HG03575 (cell line): ENCODE measurements at regions not wholly inside any gene's neighbourhood (a gene's known extent, or its start where the extent isn't known, plus 50 kb on each side); places are given as distances from the start of the nearest gene placed in this dataset.

Source experiments
- ATAC-seq: cut with Tn5 transposase; IDR thresholded peaks from one replicate; pipeline ENCODE4 v1.9.1; 2021; ENCODE audit not compliant: unreplicated experiment, insufficient number of reproducible peaks, low FRiP score; ENCODE audit errors: extremely low read depth

DNA sequence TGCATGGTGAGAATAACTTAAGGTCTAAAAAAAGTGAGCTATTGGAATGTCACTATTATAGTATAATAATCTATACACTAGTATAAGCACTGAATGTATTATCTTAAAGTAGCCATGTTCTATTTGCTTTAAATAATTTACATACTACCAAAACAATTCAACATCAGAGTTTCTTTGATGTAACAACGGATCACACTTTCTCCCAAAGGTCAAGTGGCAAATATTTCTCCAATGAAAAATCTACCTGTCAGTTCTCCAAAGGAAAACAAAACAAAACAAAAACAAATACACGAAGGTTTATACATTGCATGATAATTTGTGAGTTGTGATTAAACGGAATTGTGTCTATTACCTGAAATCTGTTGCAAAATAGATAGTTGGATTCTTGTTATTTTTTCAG is 581.4 kb downstream of the USP25 start:
- ATAC-seq = no peak

DNA sequence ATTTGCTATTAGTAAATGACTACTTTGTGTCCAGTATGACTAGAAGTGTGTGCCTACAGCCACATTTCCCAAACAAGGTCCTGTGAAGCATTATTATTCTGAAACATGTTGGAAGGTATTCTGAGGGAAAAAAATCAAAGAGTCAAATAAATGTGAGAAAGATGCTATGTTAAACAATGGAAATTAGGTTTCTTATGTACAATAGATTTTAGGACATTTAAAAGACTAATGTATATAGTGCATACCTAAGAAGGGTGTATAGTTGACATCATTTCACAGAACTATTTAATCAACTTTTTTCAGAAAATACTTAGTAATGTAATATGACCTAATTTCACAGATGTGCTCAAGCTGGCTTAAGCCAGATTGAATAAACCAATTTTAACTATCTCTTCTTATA is 582.5 kb downstream of the USP25 start:
- no peak for ATAC-seq

DNA sequence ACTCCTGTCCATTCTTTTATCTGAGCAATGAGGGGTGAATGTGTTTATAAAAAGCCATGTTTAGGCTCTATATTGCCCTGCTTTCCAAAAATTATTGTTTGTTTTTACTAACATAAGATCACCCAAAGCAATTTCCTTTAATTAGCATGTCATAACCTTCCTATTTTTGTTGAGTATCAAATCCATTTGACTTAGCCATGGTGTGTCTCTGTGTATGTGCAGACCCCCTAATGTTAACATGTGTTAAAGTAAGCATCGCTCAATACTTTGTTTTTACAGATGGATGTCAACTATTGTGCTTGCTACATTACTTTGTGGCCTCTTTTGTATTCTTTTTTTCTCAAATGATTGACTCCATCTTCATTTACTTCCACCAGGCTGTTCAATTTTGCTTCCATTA is 585.4 kb downstream of the USP25 start:
- no peak for ATAC-seq

DNA sequence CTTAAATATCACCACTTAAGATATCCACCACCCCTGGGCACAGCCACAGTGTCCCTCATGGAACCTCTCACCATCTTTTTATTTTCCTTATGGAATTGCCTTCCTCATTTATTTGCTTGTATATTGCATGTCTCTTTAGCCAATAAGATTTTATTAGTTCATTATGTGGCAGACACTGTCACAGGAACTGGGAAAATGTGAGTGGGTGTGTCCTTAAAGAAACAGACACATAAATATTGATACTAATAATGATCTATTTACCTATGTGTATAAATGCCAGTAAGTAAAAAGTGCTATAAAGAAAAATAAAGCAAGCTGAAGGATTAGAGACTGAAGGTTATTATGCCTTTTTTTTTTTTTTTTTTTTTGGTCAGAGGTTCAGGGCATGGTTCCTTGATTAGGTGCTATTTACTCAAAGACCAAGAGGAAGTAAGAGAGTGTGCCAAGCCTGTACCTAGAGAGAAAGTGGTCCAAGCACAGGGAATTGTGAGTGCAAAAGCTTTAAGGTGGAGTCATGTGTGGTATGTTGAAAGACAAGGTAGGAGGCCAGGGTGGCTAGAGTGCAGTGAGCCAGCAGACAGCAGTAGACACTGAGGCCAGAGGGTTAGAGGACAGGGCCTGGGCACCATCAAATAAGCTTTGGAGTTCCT is 589.0 kb downstream of the USP25 start:
- no peak for ATAC-seq

DNA sequence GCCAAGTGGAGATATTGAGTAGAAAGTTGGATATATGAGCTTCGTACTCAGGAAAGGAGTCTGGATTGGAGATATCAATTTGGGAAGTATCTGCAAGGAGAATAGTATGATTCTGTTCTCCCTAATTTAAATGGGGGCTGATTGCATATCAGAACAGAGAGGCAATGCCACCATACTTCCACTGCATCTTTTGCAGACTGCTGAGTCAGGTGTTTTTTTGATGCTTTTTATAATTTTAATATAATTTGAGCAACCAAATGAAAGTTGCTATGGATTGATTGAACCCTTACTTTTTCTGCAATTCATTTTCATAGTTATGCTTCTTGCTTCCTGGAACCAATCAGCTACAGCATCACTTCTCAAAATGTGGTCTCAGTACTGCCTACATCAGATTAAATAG is 590.3 kb downstream of the USP25 start:
- no peak for ATAC-seq

DNA sequence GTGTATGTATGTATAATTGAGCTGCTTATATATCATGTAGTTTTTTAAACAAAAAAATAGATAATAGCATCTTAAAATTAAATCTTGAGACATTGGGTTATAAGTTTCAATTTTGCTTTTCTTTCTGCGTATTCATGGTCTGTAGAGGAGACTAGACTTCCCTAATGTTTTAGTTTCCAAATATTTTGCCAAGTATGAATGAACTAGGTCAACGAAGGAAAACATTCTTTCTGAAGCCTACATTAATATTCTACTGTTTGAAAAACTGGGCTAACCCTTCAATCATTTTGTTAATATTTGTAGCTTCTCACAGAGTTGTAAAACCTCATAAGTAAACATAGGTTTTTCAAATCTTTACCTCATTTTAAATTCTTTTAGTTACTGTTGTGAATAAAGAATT is 592.7 kb downstream of the USP25 start:
- no peak for ATAC-seq

DNA sequence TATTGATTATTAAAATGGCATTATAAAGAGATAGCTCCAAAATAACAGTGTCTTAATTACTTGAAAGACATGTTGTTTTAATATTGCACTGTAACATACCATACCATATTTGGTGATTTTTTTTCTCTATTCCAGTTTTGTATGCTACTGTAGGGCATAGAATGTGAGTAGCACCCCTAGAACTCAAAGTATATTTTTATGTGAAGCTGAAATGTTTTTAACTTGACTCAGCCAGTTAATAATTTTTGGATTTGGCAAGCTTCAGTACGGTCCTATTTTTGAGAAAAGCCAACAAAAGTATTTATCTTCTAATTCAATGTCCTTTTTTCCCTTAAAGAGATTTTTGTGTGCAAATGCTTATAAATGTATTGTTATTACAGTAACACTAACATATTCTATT is 593.8 kb downstream of the USP25 start:
- no peak for ATAC-seq

DNA sequence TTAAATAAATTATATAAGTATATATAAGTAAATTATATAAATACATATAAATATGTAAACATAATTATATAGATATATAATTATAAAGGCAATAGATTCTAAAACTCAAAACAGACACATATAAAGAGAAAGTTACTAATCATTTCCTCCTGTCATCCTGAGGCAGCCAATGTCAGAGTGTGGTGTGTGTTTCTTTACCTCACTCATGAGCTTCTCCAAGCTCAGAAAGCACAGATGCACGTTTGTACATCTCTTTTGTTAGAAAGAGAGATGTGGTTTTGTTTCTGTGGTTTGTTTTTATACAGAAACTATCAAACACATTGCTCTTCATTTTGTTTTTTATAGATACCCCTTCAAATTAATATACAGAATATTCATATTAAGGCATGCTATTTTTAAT is 594.8 kb downstream of the USP25 start:
- no peak for ATAC-seq

DNA sequence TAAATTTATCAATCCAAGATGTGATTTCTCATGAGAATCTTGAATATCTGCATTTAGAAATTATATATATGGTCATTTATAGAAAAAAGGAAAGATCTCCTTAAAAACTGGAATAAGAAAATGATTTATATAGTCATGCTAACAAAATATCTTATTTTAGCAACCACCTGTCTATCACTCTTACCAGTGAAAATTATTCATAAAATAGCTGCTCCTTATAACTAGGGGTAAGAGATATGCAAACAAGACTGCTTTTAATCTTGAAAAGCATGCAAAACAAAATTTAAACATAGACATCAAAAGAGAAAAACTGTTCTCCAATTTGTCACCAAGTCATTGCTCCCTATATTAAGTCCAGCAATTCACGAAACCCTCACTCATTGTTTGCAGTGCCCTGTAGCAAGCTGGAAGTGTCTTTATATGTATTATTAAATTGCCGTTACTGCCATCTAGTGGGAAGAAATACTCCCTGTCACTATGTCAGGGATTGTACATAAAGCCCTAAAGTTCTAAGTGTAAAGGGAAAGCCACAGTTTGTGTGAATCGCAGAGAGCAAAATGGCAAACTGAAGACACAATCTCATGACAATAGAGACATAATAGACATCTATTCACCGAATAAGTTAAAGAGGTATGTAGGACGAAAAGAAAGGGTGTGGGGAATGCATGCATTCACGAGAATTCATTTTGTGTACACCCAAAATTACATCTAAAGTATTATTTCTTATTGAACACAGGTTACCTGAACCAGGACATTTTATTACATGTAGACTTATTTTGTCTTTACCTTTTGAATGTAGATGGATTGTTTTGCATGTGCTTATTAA is 600.5 kb downstream of the USP25 start:
- no peak for ATAC-seq

DNA sequence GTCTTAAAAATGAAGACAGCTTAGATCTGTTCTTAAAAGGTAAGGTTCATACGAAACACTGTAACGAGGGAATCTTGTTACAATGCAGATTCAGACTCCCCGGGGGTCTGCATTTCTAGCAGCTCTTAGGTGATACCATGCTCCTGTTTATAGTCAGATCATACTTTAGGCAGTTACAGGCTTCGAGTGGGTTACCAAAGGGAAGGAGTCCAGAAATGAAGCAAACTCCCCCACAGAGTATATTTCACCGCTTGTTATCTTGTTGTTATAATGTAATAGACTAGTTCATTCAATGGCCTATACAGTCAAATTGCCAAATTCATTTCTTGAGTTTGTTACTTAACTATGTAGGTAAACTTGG is 601.1 kb downstream of the USP25 start:
- no peak for ATAC-seq

DNA sequence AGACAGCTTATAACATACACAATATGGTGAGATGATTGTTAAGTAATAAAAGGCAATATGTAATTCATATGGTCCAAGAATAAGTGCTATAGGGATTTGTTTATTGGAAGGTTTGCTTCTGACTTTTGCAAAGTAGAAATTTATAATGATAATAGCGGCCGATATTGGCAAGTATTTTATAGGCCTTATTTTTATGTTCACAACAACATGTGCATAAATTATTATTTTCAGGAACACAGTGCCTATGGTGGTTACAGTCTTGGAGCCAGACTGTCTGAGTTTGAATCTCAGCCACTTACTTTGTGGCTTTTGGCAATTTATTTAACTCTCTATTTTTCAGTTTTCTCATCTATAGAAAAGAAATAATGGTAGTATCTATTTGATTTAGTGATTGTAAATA is 607.5 kb downstream of the USP25 start:
- ATAC-seq = no peak

DNA sequence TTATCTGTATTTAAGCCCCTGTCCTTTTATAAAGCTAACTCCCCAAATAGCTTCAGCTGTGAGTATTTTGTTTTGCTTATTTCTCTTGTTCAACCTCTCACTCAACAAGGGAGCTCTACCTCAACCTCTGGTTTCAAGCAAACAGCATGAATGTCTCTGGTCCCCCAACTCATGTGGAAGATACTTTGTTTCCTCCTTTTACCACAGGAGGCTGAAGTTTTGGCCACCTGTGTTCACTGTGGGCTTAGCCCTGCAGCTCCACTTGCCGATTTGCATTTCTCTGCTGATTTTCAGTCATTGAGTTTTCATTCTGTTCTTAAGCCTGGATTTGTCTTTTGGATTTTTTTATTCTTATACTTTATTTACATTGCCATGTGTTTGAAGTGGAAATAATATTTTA is 613.1 kb downstream of the USP25 start:
- ATAC-seq = no peak

DNA sequence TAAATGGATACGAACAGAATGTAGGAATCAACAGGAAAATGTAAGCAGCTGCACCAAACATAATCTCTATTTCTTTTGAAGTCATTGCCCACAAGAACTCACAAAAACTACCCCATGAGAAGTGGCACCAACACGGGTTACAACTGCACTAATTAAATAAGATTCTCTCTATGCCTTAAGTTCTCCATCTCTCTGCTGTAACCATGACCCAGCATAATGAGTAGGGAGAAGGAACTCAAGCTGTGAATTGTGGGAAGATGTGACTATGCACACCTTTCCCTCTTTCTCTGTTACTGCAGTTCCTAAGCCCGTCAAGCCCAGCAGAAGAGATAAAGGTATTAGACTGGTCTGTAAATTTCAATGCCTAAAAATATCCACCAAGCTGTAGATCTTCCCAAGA is 614.0 kb downstream of the USP25 start:
- no peak for ATAC-seq

DNA sequence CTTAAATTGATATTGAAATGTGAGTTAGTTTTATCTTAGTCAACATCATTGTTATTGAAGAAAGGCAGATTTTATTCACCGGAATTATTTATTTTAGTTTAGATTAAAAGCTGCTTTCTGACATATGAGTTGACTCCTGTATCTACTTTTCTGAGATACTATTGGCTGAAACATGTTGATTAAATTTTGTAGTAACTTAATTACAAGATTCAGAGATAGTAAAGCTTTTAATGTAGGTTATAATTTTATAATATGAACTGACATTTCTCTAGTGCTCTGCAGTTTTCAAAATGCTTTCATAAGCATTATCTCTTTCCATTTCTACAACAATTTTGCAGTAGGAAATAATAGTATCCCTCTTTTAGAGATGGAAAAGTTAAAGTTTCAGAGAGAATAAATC is 616.0 kb downstream of the USP25 start:
- no peak for ATAC-seq

DNA sequence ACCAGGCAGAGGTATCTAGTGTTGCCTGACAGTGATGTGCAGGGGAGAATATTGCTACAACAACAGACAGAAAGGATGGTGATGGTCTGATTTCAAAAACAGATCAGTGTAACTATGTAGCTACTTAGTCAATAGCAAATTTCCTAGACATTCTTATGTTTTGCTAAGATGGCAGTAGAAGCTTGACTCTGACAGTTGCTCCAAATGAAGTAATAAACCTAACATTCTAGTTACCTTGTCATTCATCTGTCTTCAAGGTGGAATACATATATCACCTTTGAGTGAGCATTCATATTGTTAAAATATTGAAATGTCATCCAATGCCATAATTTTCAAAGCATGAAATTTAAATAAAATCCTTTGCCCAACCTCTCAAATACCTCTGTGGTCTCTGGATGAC is 617.4 kb downstream of the USP25 start:
- ATAC-seq = no peak

DNA sequence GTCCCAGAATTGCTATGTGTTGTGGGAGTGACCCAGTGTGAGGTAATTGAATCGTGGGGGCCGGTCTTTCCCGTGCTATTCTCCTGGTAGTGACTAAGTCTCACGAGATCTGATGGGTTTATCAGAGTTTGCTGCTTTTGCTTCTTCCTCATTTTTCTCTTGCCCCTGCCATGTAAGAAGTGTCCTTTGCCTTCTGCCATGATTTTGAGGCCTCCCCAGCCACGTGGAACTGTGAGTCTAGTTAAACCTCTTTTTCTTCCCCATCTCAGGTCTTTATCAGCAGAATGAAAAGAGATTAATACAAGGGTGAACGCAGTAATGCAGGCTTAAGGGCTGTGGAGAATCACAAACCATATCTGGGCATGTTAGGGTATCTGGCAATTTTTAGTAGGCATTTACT is 624.0 kb downstream of the USP25 start:
- ATAC-seq = no peak

DNA sequence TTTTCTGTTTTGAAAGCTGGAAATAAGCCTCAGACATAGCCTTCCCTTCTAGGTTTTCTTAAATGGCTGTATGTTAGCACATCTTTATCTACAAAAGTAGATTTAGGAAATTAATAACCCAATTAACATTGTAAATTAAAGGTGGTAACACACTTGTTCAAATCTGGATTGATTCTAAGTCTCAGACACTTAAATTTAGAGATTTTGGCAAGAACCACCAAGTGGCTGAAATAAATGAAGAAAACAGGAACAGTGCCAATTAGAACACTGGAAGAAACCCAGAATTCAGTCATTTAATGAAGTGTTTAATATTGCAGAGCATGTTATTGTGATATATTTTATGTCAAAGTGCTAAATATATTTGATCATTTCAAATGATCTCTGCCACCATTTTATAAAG is 628.2 kb downstream of the USP25 start:
- ATAC-seq = no peak

DNA sequence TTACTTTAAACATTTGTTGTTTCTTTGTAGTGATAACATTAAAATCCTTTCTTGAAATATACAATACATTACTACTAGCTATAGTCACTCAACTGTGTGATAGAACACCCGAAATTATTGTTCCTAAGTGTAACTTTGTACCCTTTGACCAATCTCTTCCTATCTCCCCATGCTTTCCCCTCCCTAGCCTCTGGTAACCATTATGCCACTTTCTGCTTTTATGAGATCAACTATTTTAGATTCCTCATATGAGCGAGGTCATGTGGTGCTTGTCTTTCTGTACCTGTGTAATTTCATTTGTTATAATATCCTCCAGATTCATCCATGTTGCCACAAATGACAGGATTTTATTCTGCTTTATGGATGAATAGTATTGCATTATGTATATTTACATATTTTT is 629.0 kb downstream of the USP25 start:
- ATAC-seq = no peak

DNA sequence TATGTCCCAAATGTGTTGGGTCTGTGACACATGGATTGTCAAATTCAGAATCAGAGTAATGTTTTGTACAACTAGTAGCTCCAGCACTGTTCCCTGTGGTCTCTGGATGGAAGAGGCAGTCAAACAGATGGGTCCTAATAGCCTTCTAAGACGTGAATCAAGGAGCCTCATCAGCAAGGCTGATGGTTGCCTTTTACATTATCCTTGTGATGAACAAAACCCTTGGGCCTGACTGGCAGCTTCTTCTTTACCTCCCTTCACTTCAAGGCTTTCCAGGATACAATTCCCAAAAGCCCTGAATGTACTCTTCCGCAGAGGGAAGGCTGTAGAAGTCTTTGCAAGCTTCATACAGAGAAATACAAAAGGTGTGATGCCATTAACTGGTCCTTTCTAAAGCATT is 633.3 kb downstream of the USP25 start:
- ATAC-seq = no peak

DNA sequence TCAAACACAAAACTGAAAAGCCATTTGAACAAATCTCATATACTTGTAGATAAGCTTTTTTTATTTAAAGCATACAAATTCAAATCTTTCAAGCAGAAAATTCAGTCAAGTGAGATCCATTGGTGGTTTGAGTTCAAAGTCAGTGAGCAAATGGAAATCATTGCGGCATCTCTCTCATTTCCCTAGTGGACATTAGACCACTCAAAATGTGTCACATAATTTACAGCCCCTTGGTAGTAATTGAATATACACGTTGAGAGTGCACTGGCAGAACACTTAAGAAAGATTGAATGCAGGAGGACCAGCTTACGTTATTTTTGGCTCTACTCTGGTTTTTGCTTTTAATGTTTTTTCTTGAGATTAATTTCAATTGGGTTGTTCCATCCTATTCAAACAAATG is 633.7 kb downstream of the USP25 start:
- ATAC-seq = no peak

DNA sequence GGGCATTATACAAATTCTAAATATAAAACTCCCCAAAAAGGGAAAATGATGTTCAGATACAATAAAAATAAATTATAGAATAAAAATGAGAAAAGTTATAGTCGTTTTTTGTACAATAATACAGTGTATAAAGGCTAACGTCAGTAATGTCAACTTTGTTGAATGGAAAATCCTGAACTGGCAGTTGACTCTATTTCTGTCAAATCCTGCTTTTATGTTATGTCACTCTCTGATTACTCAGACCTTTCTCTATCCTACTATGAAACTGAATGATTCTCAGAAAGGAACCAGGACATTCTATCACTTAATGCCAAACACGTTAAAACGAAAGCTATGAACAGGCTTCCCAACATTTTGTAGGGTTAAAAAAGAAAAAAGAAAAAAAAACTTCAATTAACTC is 636.4 kb downstream of the USP25 start:
- no peak for ATAC-seq
